ENCODE measurements at regions not wholly inside any gene's neighbourhood (a gene's known extent, or its start where the extent isn't known, plus 50 kb on each side); places are given as distances from the start of the nearest gene placed in this dataset.

DNA sequence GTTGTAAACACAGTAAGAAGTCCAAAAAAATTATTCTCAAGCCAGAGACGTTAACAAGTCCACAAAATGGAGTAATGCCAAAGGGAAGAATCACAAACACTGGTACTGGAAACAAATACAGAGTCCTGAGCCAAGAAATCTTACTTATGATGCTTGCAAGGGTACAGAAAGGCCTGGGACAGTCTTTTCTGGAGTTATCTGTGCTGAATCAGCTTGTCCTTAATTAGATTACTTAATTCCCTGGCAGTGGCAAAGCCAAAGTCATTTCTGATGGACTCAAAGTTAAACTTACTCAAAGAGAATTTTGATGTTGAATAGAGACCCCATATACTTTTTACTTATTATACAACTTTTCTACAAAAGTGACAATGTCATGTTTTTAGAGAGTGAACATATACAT is 610.5 kb upstream of the ITGA1 start:
- H3K27me3 Mint-ChIP-seq, result no peaks in the 10 kb centered on the region
- ATAC-seq (ENCODE audit: low read depth in 2 of 2) (no peak), DNase-seq (no peak)
- H3K4me3 Mint-ChIP-seq, result no peak overlapping the region
- H3K27ac Mint-ChIP-seq, result no peak overlapping the region
- H3K4me1 Mint-ChIP-seq, result no peaks in the 10 kb centered on the region
- H3K9me3 Mint-ChIP-seq, result peaks cover 0 to 2% (median 0%) of the 10 kb centered on the region in 7 donors
- no peaks in the 10 kb centered on the region for H3K36me3 Mint-ChIP-seq

DNA sequence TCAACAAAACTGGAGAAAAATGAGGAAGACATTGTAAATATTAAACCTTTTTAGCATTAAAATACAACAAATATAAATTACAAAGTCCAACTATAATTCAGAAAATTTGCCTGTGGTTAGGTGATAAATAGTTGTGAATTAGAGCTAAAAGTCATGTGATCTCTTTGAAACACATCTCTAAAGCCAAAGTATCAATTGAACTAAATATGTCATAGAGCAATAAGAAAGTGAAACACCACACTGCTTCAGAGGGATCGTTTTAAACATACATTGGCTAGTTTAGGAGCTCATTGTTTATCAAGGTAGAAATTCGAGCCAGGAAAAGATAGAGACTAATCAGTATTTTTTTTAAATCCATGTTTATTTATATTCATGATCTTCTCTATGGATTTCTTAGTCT is 606.3 kb upstream of the ITGA1 start:
- Mint-ChIP-seq H3K4me3 (no peak overlapping the region), H3K36me3 (no peaks in the 10 kb centered on the region), H3K27me3 (no peaks in the 10 kb centered on the region), H3K4me1 (no peaks in the 10 kb centered on the region), H3K9me3 (peaks cover 0 to 6% (median 3%) of the 10 kb centered on the region in 7 donors), H3K27ac (no peak overlapping the region)
- no peak for ATAC-seq (ENCODE audit: low read depth in 2 of 2)
- DNase-seq, result no peak

DNA sequence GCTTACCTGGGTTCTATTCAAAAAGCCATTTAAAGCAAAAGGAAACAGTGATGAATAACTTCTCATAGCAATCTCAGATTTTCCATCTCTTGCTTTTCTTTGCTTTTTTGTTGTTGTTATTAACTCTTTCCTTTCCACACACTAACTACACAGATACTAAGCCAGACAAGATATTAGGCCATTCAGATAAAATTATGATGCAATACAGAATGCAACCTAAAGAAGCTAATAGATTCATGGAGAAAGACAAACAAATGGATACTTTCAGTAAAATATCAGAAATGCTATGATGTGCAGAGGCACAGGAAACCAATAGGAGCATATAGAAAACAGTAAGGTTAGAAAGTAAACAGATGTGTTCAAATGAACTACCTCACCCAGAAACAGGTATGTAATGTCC is 597.0 kb upstream of the ITGA1 start:
- peaks cover 0 to 18% (median 8%) of the 10 kb centered on the region in 7 donors for H3K9me3 Mint-ChIP-seq
- no peak overlapping the region for H3K27ac Mint-ChIP-seq
- H3K36me3 Mint-ChIP-seq, result no peaks in the 10 kb centered on the region
- no peaks in the 10 kb centered on the region for H3K27me3 Mint-ChIP-seq
- no peak for DNase-seq
- no peak for ATAC-seq (ENCODE audit: low read depth in 2 of 2)
- no peaks in the 10 kb centered on the region for H3K4me1 Mint-ChIP-seq
- no peak overlapping the region for H3K4me3 Mint-ChIP-seq

DNA sequence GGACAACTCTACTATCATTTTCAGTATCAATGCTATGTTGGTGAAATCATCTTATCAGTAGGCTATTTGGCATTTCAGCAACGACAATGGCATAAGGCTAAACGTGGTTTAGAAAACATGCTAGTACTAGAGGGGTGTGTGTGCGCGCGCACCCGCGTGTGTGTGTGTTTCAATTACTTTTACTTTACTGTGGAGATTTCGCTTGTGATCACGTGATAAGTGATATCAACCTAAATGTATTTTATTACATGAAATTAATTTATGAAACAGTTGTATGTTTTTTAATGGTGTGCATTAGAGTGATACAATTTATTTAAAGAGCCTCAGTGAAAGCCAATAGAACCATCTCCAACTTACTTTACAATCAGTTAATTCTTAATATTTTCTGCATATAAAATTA is 587.9 kb upstream of the ITGA1 start:
- no peak overlapping the region for H3K4me3 Mint-ChIP-seq
- H3K9me3 Mint-ChIP-seq, result peaks cover 0 to 8% (median 3%) of the 10 kb centered on the region in 7 donors
- H3K36me3 Mint-ChIP-seq, result no peaks in the 10 kb centered on the region
- no peaks in the 10 kb centered on the region for H3K27me3 Mint-ChIP-seq
- ATAC-seq (ENCODE audit: low read depth in 2 of 2), result no peak
- DNase-seq, result no peak
- no peak overlapping the region for H3K27ac Mint-ChIP-seq
- no peaks in the 10 kb centered on the region for H3K4me1 Mint-ChIP-seq

DNA sequence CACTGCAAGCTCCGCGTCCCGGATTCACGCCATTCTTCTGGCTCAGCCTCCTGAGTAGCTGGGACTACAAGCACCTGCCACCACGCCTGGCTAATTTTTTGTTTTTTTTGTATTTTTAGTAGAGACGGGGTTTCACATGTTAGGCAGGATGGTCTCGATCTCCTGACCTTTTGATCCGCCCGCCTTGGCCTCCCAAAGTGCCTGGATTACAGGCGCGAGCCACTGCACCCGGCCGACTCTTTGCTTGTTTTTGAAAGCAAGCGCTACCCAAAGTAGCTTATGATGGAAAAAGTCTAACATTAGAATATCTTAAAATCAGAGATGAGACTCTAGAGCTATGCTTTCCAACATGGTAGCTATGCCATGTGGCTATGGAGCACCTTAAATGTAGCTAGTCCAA is 585.5 kb upstream of the ITGA1 start:
- peaks cover 0 to 8% (median 2%) of the 10 kb centered on the region in 7 donors for H3K9me3 Mint-ChIP-seq
- H3K27ac Mint-ChIP-seq, result no peak overlapping the region
- DNase-seq (no peak), ATAC-seq (ENCODE audit: low read depth in 2 of 2) (no peak)
- peak overlapping the region in 1 of 8 donors; percentile 66 for H3K4me3 Mint-ChIP-seq
- H3K27me3 Mint-ChIP-seq, result no peaks in the 10 kb centered on the region
- no peaks in the 10 kb centered on the region for H3K4me1 Mint-ChIP-seq
- H3K36me3 Mint-ChIP-seq, result no peaks in the 10 kb centered on the region

DNA sequence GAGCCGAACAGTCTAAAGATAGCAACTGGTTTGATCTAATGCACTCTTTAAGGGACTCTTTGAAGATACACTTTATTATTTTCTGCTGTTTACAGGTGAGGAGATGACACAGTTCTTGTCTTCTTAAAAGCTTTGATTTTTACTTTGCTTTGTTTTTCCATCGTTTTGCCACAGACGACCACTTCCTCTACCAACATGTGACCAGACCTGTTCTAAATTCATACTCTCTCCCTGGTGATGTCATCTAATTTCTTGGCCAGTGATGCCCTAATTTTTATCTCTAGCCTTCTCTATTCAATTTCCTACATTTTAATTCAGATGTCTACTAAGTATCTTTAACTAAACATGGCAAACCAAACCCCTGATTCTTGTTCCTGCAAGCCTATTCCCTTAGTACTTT is 583.4 kb upstream of the ITGA1 start:
- Mint-ChIP-seq H3K4me3 (no peak overlapping the region), H3K36me3 (no peaks in the 10 kb centered on the region), H3K27ac (no peak overlapping the region), H3K9me3 (peaks cover 0 to 8% (median 2%) of the 10 kb centered on the region in 7 donors), H3K27me3 (no peaks in the 10 kb centered on the region), H3K4me1 (no peaks in the 10 kb centered on the region)
- no peak for ATAC-seq (ENCODE audit: low read depth in 2 of 2)
- DNase-seq, result no peak

Data from naive B cell (primary cell).